CD4-positive, alpha-beta T cell treated with Interleukin-12 subunit alpha and Interleukin-12 subunit beta, for 1 hour (primary cell): ENCODE measurements at regions not wholly inside any gene's neighbourhood (a gene's known extent, or its start where the extent isn't known, plus 50 kb on each side); places are given as distances from the start of the nearest gene placed in this dataset.

Experiments
- DNase-seq: peaks from one replicate; pipeline ENCODE4 v3.0.0-alpha.2; 2020

DNA sequence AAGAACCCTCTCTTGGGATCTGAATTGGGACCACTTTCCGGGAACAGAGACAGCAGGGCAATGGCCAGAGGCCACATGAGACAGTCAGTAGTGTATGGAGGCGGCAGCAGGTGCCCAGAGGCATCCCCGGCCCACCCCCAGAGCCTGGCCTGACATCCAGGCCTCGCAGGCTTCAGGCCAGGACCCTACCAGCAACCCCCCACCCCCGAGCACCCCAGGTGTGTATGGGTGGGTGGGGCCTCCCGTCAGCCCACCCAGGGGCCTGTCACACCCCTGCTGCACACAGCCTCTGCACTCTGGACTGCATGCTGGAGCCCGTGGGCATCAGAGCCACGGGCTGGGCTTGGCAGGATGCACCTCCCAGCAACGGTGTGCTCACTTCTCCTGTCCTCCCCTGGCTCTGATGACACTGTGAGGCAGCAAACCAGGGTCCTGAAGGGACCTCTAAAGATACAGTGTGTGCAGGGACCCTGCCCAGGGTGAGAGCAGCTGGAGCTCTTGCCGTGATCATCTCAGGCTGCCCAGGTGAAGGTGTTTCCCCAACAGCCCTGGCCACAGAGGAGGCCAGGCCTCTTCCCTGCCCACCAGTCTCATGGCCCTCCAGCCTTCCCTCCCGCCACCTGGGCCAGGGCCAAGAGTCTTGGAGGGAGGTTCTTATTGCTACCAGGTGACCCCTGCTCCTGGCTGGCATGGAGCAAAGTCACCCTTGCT is 88.8 kb upstream of the SEPTIN5 start:
- DNase-seq, result no peak

DNA sequence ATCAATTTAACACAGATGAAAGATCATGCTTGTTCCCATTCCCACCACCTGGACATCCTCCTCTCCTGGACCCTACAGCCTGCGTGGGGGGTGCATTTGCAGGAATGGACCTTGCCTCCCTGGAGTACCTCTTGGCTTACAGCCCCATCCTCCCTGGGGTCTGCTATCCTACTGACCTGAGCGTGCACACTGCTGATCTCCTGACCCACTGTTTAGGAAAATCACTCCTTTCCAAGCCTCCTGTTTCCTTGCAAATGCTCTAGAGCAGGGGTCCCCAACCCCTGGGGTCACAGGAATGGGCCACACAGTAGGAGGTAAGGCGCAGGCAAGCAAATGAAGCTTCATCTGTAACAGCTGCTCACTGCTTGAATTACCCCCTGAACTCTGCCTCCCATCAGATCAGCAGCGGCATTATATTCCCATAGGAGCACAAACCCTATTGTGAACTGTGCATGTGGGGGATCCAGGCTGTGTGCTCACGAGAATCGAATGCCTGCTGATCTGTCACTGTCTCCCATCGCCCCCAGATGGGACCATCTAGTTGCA is 88.2 kb upstream of the SEPTIN5 start:
- no peak for DNase-seq

DNA sequence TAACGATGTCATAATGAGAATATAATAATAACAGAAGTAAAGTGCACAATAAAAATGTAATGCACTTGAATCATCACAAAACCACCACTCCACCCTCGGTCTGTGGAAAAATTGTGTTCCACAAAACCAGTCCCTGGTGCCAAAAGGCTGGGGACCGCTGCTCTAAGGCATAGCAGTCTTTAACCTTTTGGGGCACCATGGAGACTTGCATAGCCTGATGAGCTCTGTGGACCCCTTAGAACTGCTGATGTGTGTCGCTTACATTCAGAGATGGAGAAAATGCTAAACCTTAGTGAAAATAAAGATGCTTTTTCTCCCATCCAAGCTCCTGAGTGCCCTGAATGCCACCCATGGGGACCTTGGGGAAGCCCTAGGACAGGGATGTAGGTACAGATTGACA is 87.6 kb upstream of the SEPTIN5 start:
- no peak for DNase-seq

DNA sequence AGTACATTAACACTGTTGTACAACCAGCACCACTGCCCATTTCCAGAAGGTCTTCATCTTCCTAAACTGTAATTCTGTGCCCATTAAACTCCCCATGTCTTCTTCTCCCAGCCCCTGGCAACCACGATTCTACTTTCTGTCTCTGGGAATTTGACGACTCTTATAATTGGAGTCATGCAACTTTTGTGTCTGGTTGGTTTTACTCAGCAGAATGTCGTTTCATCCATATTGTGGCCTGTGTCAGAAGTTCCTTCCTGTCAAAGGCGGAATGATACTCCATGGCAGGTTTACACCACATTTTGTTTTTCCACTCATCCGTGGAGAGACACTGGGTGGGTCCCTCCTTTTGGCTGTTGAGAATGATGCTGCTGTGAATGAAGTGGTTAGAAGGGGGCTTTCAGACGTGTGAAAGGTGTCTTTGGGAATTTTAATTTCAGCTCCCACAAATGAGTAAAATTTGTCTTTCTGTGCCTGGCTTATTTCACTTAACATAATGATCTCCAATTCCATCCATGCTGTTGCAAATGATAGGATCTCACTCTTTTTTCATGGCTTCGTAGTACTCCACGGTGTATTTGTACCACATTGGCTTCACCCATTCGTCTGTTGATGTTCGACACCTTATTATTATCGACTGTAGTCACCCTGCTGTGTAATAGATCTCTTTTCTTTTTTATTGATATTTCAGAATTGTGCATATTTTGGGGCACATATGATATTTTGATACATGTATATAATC is 86.1 kb upstream of the SEPTIN5 start:
- DNase-seq, result no peak

DNA sequence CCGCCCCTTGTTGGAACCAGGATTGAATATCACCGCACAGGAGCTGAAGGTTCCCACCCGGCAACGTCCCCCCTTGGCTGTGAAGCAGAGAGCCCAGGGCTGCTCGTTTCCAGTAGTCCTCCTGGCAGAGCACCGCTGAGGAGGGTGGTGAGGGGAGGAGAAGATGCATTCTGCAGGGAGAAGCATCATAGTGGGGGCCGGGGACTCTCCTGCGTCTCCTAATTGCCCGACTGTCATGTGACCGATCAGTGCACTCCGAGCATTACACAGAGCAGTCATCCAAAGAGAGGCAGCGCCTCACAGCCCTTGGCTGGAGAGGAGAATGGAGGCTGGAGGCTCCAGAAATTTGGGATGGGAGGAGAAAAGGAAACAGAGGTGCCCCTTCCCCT is 85.0 kb upstream of the SEPTIN5 start:
- DNase-seq, result no peak

DNA sequence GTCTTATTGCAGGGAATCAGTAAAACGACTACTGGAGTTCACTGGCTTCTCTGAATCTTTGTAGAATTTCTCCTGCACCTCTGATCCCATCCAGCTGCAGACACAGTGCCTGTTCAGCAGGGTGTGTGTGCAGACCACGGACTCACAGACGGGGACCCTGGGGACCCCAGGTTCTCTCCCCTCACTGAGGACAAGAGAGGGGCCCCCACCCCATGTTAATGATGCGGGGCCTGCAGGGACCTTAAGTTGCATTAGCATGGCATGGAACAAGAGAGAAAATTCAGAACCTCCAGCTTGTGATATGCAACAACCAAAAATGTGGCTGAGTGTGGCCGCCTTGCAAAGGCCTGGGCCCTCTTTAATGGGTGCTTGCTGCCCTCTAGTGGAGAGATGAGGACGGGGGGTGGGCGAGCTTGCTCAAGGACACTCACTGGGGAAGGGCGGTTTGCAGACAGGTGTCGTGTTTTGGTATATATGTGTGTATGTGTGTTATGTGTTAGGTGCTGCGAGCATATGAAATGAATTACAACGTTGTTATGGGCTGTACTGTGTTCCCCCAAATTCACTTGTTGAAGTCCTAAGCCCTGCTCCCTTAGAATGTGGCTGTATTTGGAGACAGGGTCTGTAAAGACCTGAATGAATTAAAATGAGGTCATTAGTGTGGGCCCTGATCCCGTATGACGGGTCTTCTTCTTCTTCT is 84.4 kb upstream of the SEPTIN5 start:
- peak; percentile 85 for DNase-seq

DNA sequence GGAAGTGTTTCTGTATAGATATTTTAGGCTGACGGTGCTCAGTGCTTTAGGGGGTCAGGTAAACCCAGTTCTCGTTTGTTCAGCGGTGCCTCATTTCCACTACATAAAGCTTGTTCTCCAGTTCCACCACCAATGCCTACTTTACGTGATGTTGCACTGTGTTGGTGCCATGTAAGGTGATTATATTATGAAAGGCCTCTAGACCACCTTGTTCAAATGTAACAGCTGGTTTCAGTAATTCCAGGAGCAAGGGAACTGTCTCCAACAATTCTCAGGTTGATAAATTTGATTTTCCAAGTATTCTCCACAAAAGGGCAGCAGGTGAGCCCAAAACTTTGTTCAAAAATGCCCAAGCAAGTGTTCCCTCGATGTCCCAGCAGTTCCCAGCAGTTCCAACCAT is 83.7 kb upstream of the SEPTIN5 start:
- no peak for DNase-seq

DNA sequence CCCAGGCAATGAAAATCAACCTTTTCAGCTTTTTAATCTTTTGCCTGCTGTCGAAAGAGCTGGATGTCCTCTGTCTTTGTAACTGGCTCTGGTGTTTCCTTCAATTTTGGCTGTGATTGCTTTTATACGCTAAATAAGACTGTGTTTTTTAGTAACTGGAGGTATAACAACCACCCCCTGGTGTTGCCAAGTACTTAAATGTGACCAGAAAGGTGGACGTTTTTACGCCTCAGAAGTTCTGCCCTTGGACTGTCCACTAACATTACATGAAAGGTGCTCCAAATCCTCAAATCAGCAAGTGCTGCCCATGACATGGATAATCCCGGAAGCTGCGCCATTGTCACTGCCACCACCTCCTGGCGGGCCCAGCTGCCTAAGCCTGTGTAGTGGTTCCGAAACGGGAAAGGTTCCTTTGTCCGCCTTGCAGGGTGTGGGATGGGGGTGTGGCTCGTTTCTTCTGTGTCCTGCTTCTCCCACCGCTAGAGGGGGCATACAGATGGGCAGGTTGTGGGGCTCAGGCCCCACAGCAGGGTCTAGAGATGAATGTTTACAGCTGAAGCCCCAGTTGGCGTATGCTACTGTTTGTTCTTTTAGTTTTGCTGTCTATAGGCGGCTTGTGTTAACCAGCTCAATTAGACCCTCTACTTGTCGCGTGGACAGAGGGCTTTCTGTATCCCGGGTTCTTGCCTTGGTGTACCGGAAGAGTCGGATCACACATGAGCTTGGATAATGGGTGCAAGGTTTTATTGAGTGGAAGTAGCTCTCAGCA is 82.2 kb upstream of the SEPTIN5 start:
- DNase-seq, result no peak

DNA sequence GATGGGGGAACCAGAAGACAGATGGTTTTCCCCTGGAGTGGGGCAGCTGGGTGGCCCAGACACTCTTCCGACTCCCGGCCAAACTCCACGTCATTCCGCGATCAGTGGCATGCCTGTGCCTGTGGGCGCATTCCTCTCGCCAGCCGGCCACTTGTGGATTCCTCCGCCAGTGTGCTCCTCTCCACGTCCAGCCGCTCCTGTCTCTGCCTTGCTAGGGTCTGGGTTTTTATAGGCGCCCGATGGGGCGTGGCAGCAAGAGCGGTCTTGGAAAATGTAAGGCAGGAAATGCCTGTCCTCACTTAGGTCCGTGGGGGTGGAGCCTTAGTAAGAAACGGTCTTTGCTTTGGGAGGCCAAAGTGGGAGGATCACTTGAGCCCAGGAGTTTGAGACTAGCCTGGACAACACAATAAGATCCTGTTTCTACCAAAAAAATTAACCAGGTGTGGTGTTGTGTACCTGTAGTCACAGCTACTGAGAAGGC is 81.6 kb upstream of the SEPTIN5 start:
- DNase-seq, result no peak

DNA sequence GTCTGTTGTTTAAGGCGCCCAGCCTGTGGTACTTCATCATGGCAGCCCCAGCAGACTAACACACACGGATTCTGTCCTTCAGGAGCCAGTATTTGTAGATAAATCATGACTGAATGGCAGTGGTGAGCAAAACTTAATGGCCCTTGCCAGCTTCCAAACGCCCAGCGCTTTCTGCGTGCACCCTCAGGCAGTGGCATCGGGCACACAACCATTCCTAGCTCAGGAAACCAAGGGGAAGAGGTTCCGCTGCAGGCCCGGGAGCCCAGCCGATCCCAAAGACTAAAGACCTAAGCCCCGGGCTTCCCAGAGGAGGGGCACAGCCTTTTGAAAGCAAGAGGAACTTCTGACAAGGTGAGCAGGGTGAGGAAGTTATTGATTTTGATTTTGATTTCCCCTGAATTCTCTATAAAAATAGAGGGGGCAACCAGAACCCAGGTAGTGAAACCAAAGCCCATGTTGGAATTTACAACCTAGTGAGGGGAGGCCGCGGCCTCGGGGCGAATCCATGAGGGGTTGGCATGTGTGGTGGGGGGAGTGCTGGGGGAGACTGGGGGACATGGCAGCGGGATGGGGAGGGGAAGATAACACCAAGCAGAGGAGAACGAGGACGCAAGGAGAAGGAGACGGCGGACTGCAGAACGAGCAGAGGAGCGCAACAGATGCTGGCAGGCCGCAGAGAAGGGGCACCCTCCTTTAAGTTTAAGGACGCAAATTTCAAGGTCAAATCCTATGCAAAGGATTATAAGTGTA is 79.9 kb upstream of the SEPTIN5 start:
- DNase-seq, result no peak

DNA sequence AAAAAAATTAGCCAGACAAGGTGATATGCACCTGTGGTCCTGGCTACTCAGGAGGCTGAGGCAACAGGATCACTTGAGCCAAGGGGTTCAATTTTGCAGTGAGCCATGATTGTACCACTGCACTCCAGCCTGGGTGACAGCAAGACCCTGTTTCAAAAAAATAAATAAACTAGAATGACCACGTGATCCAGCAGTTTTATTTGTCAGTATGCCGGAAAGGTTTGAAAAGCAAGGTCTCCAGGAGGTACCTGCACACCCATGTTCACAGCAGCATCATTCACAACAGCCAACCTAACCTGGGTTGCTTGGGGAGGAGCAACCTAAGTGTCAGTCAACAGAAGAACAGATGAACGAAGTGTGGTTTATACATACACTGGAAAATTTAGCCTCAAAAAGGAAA is 78.7 kb upstream of the SEPTIN5 start:
- no peak for DNase-seq

DNA sequence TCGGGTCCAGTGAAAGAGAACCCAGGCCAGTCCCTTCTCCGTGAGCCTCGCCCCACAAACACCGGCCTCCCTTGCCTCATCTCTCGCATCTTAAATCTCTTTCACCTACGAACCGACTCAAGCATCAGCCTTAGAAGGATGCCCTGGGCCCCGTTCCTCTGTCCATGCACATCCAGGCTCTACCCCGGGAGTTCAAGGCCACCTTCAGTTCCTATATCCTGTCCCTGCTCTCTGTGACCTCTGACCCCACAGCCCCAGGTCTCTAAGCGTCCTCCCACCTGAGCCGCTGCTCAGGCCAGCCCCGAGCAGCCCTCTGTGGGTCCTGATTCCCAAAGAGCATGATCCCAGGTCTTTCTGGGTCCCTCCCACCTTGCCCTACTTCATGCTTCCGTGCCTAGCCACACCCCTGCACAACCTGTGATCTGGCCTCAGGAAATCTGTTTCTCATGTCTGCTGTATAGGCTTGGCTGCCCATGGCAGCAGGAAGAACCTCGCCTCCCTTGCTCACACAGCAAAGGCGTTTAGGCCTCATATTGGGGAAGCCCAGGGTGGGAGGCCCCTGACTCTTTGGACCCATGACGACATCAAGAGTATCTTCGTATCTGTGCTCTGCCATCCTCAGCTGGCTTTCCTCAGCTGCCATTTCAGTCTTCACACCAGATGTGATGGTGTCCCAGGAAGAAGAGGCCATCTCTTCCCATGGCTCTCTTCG is 77.5 kb upstream of the SEPTIN5 start:
- no peak for DNase-seq

DNA sequence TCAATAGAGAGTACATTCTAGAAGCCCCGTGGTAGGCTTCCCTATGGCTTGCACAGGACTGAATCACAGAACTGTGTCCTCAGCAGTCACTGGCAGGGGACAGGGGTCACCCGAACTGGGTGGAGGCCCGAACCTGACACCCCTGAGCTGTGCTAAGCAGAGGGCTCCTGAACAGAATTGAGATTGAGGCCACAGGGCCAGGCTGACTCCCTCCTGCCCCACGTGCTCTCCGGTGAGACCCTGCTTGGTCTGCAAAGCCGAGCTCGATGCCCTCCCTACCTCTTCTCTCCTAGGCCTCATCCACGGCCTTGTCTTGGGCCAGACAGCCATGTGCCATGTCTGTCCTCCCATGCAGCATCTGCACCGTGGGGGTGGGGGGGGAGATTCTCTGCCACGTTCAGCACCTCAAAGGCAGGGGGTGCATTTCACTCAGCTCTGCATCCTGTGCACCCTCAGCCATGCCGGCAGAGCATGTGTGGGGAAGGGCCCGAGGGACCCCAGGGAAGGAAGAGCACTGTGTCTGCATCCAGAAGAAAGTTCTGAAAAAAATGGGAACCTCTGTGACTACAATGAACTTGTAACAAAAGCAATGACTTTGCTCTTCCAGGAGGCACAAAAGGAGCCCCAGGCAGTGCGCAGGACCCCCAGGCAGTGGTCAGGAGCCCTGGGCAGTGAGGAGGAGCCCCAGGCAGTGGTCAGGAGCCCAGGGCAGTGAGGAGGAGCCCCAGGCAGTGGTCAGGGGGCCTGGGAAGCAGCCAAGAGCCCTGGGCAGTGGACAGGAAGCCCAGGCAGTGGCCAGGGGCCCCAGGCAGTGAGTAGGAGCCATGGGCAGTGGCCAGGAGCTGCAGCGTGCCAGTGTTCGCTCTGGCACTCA is 76.7 kb upstream of the SEPTIN5 start:
- no peak for DNase-seq

DNA sequence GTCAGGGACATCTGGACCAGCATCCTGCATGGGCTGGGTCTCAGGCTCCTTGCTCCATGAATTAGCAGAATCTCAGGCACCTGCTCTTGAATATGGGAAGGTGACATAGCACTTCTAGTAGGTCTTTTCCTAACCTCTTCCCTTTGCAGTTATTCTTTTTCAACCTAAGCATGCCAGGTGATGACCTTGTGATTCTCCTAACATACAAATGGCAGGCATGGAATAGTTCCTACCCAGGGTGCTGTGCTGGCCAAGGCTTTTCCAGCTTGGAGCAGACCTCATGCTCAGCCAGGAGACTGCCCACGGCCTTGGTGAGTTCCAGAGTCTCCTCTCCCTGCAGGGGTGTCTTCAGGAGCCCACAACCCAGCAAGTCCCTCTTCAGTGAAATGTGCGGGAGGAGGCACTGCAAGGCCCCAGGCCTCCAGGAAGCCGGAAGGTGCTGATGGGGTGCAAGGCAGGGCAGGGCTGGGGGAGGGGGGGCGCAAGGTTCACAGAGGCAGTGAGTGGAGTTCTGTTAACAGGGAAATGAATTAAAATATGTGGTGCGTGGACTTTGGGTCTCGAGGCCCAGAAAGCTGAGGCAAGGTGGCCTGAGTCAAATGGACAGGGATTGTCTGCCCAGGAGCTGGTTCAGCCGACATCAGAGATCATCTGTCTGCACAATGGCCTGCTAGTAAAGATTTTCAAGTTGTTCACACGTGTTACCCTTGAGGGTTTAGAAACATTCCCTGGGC is 75.9 kb upstream of the SEPTIN5 start:
- no peak for DNase-seq

DNA sequence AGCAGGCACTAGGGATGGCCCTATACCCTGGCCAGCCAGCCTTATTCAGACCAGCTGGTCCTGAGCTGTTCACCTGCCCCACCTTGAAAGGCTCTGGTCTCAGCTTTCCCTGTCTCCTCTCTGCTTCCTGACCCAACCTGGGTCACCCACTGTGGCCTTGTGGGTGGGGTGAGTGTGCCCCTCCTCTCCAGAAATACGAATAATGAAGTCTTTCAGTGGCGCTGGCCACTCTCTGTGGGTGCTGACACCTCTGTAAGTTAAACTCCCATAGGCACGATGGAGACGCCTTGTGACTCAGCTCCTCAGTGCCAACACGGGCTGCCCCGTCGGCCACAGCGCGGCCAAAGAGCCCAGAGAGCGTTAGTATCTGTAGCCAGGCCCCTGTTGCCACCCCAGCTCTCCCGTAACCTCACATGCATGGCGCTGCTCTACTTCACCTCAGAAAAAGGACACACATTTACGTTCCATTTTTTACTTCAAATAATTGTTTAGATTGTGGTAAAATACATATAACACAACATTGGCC is 74.6 kb upstream of the SEPTIN5 start:
- DNase-seq, result no peak

DNA sequence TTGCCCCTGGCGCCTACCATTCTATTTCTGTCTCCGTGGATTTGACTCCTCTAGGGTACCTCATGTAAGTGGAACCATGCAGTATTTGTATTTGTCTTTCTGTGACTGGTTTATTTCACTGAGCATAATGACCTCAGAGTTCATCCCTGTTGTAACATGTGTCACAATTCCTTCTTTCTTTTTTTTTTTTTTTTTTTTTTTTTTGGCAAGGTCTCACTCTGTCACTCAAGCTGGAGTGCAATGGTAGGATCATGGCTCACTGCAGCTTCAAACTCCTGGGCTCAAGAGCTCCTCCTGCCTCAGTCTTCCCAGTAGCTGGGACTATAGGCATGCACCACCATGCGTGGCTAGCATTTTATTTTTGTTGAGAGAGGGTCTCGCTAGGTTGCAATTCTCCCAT is 74.0 kb upstream of the SEPTIN5 start:
- no peak for DNase-seq

DNA sequence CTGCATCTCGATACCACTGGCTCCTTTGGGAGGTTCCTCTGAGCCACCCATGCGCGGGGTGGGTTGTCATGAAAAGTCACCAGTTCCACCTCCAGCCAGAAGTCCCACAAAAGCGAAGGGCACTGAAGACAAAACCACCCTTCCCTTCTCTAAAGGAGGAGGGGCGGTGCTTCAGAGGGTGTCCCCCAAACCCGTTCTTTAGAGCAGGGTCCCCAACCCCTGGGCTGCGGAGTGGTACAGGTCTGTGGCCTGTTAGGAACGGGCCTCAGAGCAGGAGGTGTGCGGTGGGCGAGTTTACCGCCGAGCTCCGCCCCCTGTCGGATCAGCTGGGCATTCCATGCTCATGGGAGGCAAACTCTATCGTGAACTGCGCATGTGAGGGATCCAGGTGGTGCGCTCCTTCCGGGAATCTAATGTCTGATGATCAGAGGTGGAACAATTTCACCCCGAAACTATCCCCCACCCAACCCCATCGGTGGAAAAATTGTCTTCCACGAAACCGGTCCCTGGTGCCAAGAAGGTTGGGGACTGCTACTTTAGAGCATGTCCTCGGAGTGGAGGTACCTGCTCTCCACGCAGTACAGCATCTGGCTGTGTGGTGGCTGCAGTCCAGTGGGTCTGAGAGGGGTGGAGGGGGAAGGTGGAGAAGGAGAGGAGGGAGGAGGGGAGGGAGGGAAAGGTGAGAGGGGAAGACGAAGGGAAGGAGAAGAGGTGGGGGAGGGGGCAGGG is 72.9 kb upstream of the SEPTIN5 start:
- no peak for DNase-seq

DNA sequence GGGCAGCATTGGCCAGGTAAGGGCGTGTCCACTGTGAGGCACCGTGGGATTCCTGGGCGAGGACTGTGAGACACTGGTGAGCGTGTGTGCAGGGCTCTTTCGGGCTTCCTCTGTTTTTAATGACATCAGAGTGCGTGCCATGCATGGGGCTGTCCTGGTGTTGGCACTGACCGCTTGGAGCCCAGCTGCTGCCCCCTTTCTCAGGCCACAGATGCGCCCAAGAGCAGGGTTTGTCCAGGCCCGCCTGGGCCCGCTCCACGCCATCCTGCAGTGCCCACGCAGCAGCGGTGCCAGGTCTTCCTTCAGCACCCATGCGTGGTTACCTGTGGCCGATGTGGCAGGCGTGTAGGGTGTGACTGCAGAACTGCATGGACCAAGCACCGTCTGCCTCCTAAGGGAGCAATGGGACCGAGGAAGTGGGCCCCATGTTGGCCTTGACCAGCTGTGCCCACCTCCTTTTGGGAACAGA is 72.3 kb upstream of the SEPTIN5 start:
- DNase-seq, result no peak
